Breast epithelium (tissue), 3 donors: ENCODE measurements at regions not wholly inside any gene's neighbourhood (a gene's known extent, or its start where the extent isn't known, plus 50 kb on each side); places are given as distances from the start of the nearest gene placed in this dataset.

Experiments used
- POLR2A ChIP-seq: fragments of 450-650 bp; IDR thresholded peaks from one replicate; pipeline ENCODE4 v1.6.1; 2016; ENCODE audit warnings: antibody characterized with exemption, mild to moderate bottlenecking, moderate library complexity
- TF ChIP-seq, protein P1 (sequence below), 3 donors: fragments of 450-650 bp; IDR thresholded peaks; one replicate each; pipeline ENCODE4 v1.5.1; 2016 to 2017; ENCODE audit warnings: antibody characterized with exemption in 3 of 3, mild to moderate bottlenecking in 3 of 3, moderate library complexity in 3 of 3

DNA sequence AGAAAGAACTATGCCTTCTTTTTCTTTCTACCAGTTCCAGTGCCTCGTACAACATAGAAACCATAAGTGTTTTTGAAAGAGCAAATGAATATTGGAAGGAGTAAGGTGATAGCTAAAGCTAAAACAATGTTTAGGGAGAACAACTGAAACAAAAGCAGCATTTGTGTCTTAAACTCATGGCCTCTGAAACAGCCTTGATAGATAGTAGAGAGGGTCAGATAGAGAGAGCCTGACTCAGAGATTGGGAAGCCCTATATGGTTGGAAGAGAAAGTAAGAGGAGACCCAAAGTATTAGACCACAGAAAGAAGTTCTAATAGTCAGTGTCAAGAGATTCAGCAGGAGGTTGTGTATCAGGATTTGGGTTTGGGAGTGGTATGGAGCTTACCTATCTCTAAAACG lies 79.6 kb upstream of the IFNG-AS1 start:
- TF ChIP-seq, protein P1, sequence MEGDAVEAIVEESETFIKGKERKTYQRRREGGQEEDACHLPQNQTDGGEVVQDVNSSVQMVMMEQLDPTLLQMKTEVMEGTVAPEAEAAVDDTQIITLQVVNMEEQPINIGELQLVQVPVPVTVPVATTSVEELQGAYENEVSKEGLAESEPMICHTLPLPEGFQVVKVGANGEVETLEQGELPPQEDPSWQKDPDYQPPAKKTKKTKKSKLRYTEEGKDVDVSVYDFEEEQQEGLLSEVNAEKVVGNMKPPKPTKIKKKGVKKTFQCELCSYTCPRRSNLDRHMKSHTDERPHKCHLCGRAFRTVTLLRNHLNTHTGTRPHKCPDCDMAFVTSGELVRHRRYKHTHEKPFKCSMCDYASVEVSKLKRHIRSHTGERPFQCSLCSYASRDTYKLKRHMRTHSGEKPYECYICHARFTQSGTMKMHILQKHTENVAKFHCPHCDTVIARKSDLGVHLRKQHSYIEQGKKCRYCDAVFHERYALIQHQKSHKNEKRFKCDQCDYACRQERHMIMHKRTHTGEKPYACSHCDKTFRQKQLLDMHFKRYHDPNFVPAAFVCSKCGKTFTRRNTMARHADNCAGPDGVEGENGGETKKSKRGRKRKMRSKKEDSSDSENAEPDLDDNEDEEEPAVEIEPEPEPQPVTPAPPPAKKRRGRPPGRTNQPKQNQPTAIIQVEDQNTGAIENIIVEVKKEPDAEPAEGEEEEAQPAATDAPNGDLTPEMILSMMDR (IDR thresholded peaks at IDR 0.05): no peak
- no peak for TF ChIP-seq POLR2A
